HEK293 (cell line): ENCODE measurements at regions not wholly inside any gene's neighbourhood (a gene's known extent, or its start where the extent isn't known, plus 50 kb on each side); places are given as distances from the start of the nearest gene placed in this dataset.

ENCODE experiments used
- KLF7 ChIP-seq: fragments of 450-650 bp; formaldehyde crosslinking; IDR thresholded peaks from 2 replicates; pipeline ENCODE4 v1.5.1; 2016; ENCODE audit warnings: missing biosample characterization, missing genetic modification characterization, borderline replicate concordance
- MEIS1 ChIP-seq: sonication (generic); formaldehyde crosslinking; IDR thresholded peaks from 2 replicates; pipeline ENCODE4 v1.8.1; 2022; ENCODE audit warnings: missing genetic modification reagents, mild to moderate bottlenecking, borderline replicate concordance
- RBAK ChIP-seq: fragments of 450-650 bp; formaldehyde crosslinking; IDR thresholded peaks from 2 replicates; pipeline ENCODE4 v1.5.1; 2016; ENCODE audit warnings: missing biosample characterization, missing genetic modification characterization
- WT1 ChIP-seq: fragments of 450-650 bp; formaldehyde crosslinking; IDR thresholded peaks from 2 replicates; pipeline ENCODE4 v1.5.1; 2016; ENCODE audit warnings: missing biosample characterization, missing genetic modification characterization
- ZBTB7A ChIP-seq: fragments of 450-650 bp; formaldehyde crosslinking; IDR thresholded peaks from 2 replicates; pipeline ENCODE4 v1.5.1; 2016; ENCODE audit warnings: low read depth, missing biosample characterization, missing genetic modification characterization
- ZFHX2 ChIP-seq: fragments of 450-650 bp; formaldehyde crosslinking; conservative IDR thresholded peaks from 2 replicates; pipeline ENCODE4 v1.5.1; 2016; ENCODE audit warnings: missing biosample characterization, missing genetic modification characterization
- ZFP37 ChIP-seq: fragments of 450-650 bp; formaldehyde crosslinking; IDR thresholded peaks from 2 replicates; pipeline ENCODE4 v1.5.1; 2016; ENCODE audit warnings: missing biosample characterization, missing genetic modification characterization
- ZFP41 ChIP-seq: fragments of 450-650 bp; formaldehyde crosslinking; IDR thresholded peaks from 2 replicates; pipeline ENCODE4 v1.5.1; 2016; ENCODE audit warnings: missing biosample characterization, missing genetic modification characterization, borderline replicate concordance
- ZIC2 ChIP-seq: fragments of 450-650 bp; formaldehyde crosslinking; IDR thresholded peaks from 2 replicates; pipeline ENCODE4 v1.5.1; 2016; ENCODE audit warnings: missing biosample characterization, missing genetic modification characterization
- ZNF155 ChIP-seq: fragments of 450-650 bp; formaldehyde crosslinking; IDR thresholded peaks from 2 replicates; pipeline ENCODE4 v1.5.1; 2016; ENCODE audit warnings: missing biosample characterization, missing genetic modification characterization
- ZNF211 ChIP-seq: fragments of 450-650 bp; formaldehyde crosslinking; IDR thresholded peaks from 2 replicates; pipeline ENCODE4 v1.5.1; 2016; ENCODE audit warnings: low read depth, missing biosample characterization, missing genetic modification characterization
- ZNF214 ChIP-seq: fragments of 450-650 bp; formaldehyde crosslinking; IDR thresholded peaks from 2 replicates; pipeline ENCODE4 v1.5.1; 2017; ENCODE audit warnings: missing biosample characterization, mild to moderate bottlenecking, missing genetic modification characterization, borderline replicate concordance
- ZNF274 ChIP-seq, 2 experiments: fragments of 200-500 bp in 1 of 2; fragments of 450-650 bp in 1 of 2; sonication (Bioruptor generic) in 1 of 2; formaldehyde crosslinking in 1 of 2; IDR thresholded peaks; 2 replicates each; pipeline versions ENCODE4 v1.5.1 to v1.6.1; 2014 to 2016; ENCODE audit warnings: borderline replicate concordance in 1 of 2, inconsistent platforms in 1 of 2, low read length in 1 of 2, missing biosample characterization in 1 of 2, missing genetic modification characterization in 1 of 2
- ZNF362 ChIP-seq: fragments of 450-650 bp; formaldehyde crosslinking; IDR thresholded peaks from 2 replicates; pipeline ENCODE4 v1.5.1; 2016; ENCODE audit warnings: missing biosample characterization, missing genetic modification characterization
- ZNF366 ChIP-seq: fragments of 450-650 bp; formaldehyde crosslinking; conservative IDR thresholded peaks from 2 replicates; pipeline ENCODE4 v1.5.1; 2016; ENCODE audit warnings: missing biosample characterization, missing genetic modification characterization
- ZNF37A ChIP-seq: fragments of 450-650 bp; IDR thresholded peaks from 2 replicates; pipeline ENCODE4 v1.5.1; 2018; ENCODE audit warnings: missing biosample characterization, missing genetic modification characterization
- ZNF585B ChIP-seq: fragments of 450-650 bp; formaldehyde crosslinking; IDR thresholded peaks from 2 replicates; pipeline ENCODE4 v1.5.1; 2016; ENCODE audit warnings: missing biosample characterization, missing genetic modification characterization
- ZNF629 ChIP-seq: fragments of 450-650 bp; formaldehyde crosslinking; IDR thresholded peaks from 2 replicates; pipeline ENCODE4 v1.5.1; 2017; ENCODE audit warnings: missing biosample characterization, missing genetic modification characterization
- ZNF658 ChIP-seq: fragments of 450-650 bp; formaldehyde crosslinking; IDR thresholded peaks from 2 replicates; pipeline ENCODE4; 2016; ENCODE audit warnings: missing biosample characterization, missing genetic modification characterization
- ZNF692 ChIP-seq: fragments of 450-650 bp; formaldehyde crosslinking; IDR thresholded peaks from 2 replicates; pipeline ENCODE4 v1.5.1; 2016; ENCODE audit warnings: missing biosample characterization, missing genetic modification characterization
- ZNF777 ChIP-seq: fragments of 450-650 bp; formaldehyde crosslinking; IDR thresholded peaks from 2 replicates; pipeline ENCODE4 v1.5.1; 2017; ENCODE audit warnings: missing biosample characterization, missing genetic modification characterization, borderline replicate concordance
- ZSCAN18 ChIP-seq: fragments of 450-650 bp; formaldehyde crosslinking; IDR thresholded peaks from 2 replicates; pipeline ENCODE4 v1.5.1; 2016; ENCODE audit warnings: missing biosample characterization, missing genetic modification characterization
- ZSCAN23 ChIP-seq: fragments of 450-650 bp; formaldehyde crosslinking; IDR thresholded peaks from 2 replicates; pipeline ENCODE4 v1.5.1; 2016; ENCODE audit warnings: missing biosample characterization, missing genetic modification characterization
- TF ChIP-seq, protein P1 (sequence below): sonication (generic); formaldehyde crosslinking; IDR thresholded peaks from 2 replicates; pipeline ENCODE4 v1.8.1; 2022; ENCODE audit warnings: mild to moderate bottlenecking, moderate library complexity, missing genetic modification reagents
- TF ChIP-seq, protein P2 (sequence below): fragments of 450-650 bp; IDR thresholded peaks from 2 replicates; pipeline ENCODE4 v1.5.1; 2018; ENCODE audit warnings: missing biosample characterization, mild to moderate bottlenecking, missing genetic modification characterization
- TF ChIP-seq, protein P3 (sequence below): fragments of 450-650 bp; formaldehyde crosslinking; IDR thresholded peaks from 2 replicates; pipeline ENCODE4 v1.5.1; 2016; ENCODE audit warnings: missing biosample characterization, missing genetic modification characterization
- TF ChIP-seq, protein P4 (sequence below): fragments of 450-650 bp; formaldehyde crosslinking; IDR thresholded peaks from 2 replicates; pipeline ENCODE4 v1.5.1; 2016; ENCODE audit warnings: missing biosample characterization, missing genetic modification characterization
- TF ChIP-seq, protein P5 (sequence below): fragments of 450-650 bp; formaldehyde crosslinking; IDR thresholded peaks from 2 replicates; pipeline ENCODE4 v1.5.1; 2016; ENCODE audit warnings: missing biosample characterization, missing genetic modification characterization

GRCh38 chr6:115485400-115485799, 575.3 kb downstream of the FRK start (continued):
- TF ChIP-seq ZFHX2 (tag by site-specific recombination) (no peak), ZNF362 (tag by site-specific recombination) (peak; percentile 99), ZNF37A (tag by site-specific recombination) (no peak), ZNF692 (tag by site-specific recombination) (no peak), ZNF777 (no peak), ZFP41 (no peak), ZSCAN23 (peak; percentile 94), ZFP37 (tag by site-specific recombination) (no peak), ZNF155 (no peak), ZIC2 (tag by site-specific recombination) (peak; percentile 89), ZNF211 (tag by site-specific recombination) (no peak), ZNF274 (IDR thresholded peaks at IDR 0.05; ENCODE audit: low read length) (no peak), ZNF274 (tag by site-specific recombination; IDR thresholded peaks at IDR 0.05; ENCODE audit: borderline replicate concordance) (no peak), MEIS1 (CRISPR knock-in tag) (no peak), ZNF629 (tag by site-specific recombination) (peak; percentile 90), ZBTB7A (tag by site-specific recombination) (no peak), KLF7 (tag by site-specific recombination) (peak; percentile 77; the same call in 1 of the 2 replicates), ZNF214 (tag by site-specific recombination) (no peak), WT1 (tag by site-specific recombination) (peak; percentile 98), ZNF366 (tag by site-specific recombination) (peak; percentile 94), RBAK (tag by site-specific recombination) (no peak), ZSCAN18 (tag by site-specific recombination) (no peak), ZNF585B (tag by site-specific recombination) (no peak), ZNF658 (no peak)
- TF ChIP-seq, protein P1, sequence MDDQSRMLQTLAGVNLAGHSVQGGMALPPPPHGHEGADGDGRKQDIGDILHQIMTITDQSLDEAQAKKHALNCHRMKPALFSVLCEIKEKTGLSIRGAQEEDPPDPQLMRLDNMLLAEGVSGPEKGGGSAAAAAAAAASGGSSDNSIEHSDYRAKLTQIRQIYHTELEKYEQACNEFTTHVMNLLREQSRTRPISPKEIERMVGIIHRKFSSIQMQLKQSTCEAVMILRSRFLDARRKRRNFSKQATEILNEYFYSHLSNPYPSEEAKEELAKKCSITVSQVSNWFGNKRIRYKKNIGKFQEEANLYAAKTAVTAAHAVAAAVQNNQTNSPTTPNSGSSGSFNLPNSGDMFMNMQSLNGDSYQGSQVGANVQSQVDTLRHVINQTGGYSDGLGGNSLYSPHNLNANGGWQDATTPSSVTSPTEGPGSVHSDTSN: no peak
- TF ChIP-seq, protein P2, sequence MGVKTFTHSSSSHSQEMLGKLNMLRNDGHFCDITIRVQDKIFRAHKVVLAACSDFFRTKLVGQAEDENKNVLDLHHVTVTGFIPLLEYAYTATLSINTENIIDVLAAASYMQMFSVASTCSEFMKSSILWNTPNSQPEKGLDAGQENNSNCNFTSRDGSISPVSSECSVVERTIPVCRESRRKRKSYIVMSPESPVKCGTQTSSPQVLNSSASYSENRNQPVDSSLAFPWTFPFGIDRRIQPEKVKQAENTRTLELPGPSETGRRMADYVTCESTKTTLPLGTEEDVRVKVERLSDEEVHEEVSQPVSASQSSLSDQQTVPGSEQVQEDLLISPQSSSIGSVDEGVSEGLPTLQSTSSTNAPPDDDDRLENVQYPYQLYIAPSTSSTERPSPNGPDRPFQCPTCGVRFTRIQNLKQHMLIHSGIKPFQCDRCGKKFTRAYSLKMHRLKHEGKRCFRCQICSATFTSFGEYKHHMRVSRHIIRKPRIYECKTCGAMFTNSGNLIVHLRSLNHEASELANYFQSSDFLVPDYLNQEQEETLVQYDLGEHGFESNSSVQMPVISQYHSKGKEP (tag by site-specific recombination): peak; percentile 90
- TF ChIP-seq, protein P3, sequence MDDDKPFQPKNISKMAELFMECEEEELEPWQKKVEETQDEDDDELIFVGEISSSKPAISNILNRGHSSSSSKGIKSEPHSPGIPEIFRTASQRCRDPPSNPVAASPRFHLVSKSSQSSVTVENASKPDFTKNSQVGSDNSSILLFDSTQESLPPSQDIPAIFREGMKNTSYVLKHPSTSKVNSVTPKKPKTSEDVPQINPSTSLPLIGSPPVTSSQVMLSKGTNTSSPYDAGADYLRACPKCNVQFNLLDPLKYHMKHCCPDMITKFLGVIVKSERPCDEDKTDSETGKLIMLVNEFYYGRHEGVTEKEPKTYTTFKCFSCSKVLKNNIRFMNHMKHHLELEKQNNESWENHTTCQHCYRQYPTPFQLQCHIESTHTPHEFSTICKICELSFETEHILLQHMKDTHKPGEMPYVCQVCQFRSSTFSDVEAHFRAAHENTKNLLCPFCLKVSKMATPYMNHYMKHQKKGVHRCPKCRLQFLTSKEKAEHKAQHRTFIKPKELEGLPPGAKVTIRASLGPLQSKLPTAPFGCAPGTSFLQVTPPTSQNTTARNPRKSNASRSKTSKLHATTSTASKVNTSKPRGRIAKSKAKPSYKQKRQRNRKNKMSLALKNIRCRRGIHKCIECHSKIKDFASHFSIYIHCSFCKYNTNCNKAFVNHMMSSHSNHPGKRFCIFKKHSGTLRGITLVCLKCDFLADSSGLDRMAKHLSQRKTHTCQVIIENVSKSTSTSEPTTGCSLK (tag by site-specific recombination): no peak
- TF ChIP-seq, protein P4, sequence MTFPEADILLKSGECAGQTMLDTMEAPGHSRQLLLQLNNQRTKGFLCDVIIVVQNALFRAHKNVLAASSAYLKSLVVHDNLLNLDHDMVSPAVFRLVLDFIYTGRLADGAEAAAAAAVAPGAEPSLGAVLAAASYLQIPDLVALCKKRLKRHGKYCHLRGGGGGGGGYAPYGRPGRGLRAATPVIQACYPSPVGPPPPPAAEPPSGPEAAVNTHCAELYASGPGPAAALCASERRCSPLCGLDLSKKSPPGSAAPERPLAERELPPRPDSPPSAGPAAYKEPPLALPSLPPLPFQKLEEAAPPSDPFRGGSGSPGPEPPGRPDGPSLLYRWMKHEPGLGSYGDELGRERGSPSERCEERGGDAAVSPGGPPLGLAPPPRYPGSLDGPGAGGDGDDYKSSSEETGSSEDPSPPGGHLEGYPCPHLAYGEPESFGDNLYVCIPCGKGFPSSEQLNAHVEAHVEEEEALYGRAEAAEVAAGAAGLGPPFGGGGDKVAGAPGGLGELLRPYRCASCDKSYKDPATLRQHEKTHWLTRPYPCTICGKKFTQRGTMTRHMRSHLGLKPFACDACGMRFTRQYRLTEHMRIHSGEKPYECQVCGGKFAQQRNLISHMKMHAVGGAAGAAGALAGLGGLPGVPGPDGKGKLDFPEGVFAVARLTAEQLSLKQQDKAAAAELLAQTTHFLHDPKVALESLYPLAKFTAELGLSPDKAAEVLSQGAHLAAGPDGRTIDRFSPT (tag by site-specific recombination): peak; percentile 85
- TF ChIP-seq, protein P5, sequence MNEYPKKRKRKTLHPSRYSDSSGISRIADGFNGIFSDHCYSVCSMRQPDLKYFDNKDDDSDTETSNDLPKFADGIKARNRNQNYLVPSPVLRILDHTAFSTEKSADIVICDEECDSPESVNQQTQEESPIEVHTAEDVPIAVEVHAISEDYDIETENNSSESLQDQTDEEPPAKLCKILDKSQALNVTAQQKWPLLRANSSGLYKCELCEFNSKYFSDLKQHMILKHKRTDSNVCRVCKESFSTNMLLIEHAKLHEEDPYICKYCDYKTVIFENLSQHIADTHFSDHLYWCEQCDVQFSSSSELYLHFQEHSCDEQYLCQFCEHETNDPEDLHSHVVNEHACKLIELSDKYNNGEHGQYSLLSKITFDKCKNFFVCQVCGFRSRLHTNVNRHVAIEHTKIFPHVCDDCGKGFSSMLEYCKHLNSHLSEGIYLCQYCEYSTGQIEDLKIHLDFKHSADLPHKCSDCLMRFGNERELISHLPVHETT: peak; percentile 74
